HCT116 (cell line): ENCODE measurements at regions not wholly inside any gene's neighbourhood (a gene's known extent, or its start where the extent isn't known, plus 50 kb on each side); places are given as distances from the start of the nearest gene placed in this dataset.
"Not testable (repeated sequence)": the region's sequence is repeated elsewhere in the genome, so short reads cannot be mapped to it uniquely, and the experiment has no call there.

Experiments
- ATAC-seq: fragments of 200-7000 bp; cut with Tn5 transposase; 2 replicates; pipeline ENCODE4 v1.9.1; 2020; ENCODE audit warnings: mild to moderate bottlenecking, moderate library complexity
- BruUV-seq: library from RNA; stranded (reverse); fragments of 400-500 nt; replicated peaks from 2 replicates; lab custom pipeline; 2021; lab: Mats Ljungman, UMichigan
- CTCF ChIA-PET: fragments of 300-600 bp; sonication (Branson Sonifier 250); formaldehyde crosslinking; loops from one replicate; lab custom pipeline; 2021; ENCODE audit warnings: antibody characterized with exemption; lab: Charles Lee
- POLR2A ChIA-PET: fragments of 300-600, 350-600 bp; sonication (Branson Sonifier 250); formaldehyde crosslinking; loops from one replicate; lab custom pipeline; 2021; ENCODE audit warnings: antibody characterized with exemption; lab: Charles Lee
- RAD21 ChIA-PET, 2 experiments: fragments of 300-600 bp; sonication (Branson Sonifier 250); formaldehyde crosslinking; loops; one replicate each; lab custom pipeline; 2023; ENCODE audit warnings: low total read pairs in 2 of 2; ENCODE audit not compliant: uncharacterized antibody in 2 of 2, unreplicated experiment in 2 of 2, low non-redundant PET in 1 of 2; lab: Charles Lee
- DNase-seq: peaks from one replicate; pipeline ENCODE4 v3.0.0-alpha.2; 2010; ENCODE audit warnings: low read depth, low spot score
- H2AFZ ChIP-seq: fragments of 200-600 bp; shearing (Covaris generic), sonication (generic); 2 replicates; pipeline ENCODE4 v1.6.1; 2017; ENCODE audit warnings: low read depth, mixed run types, mixed read lengths, antibody characterized with exemption, low read length; ENCODE audit not compliant: poor library complexity, severe bottlenecking
- H3K27ac ChIP-seq: 2 replicates; pipeline ENCODE4 v1.5.1; 2012; ENCODE audit warnings: low read depth, low read length
- H3K27me3 ChIP-seq: fragments of 200-600 bp; sonication (generic); 2 replicates; pipeline ENCODE4 v1.6.1; 2016; ENCODE audit warnings: mixed run types, low read length, mixed read lengths; ENCODE audit not compliant: insufficient read depth
- H3K36me3 ChIP-seq, 2 experiments: fragments of 200-500 bp in 1 of 2; fragments of 200-600 bp in 1 of 2; sonication (Bioruptor generic) in 1 of 2; sonication (generic) in 1 of 2; 2 replicates each; pipeline versions ENCODE4 v1.5.1 to v1.6.1; 2014 to 2016; ENCODE audit warnings: low read length in 2 of 2, inconsistent platforms in 1 of 2, mixed read lengths in 1 of 2, mixed run types in 1 of 2; ENCODE audit not compliant: insufficient read depth in 2 of 2, control insufficient read depth in 1 of 2
- H3K4me1 ChIP-seq, 2 experiments: fragments of 200-600 bp in 1 of 2; sonication (generic) in 1 of 2; 2 replicates each; pipeline versions ENCODE4 v1.5.1 to v1.6.1; 2012 to 2017; ENCODE audit warnings: low read length in 2 of 2, inconsistent platforms in 1 of 2, mild to moderate bottlenecking in 1 of 2, mixed read lengths in 1 of 2, mixed run types in 1 of 2, moderate library complexity in 1 of 2; ENCODE audit not compliant: insufficient read depth in 2 of 2, control insufficient read depth in 1 of 2
- H3K4me2 ChIP-seq: fragments of 200-600 bp; sonication (generic); 2 replicates; pipeline ENCODE4 v1.6.1; 2017; ENCODE audit warnings: mixed run types, low read length, mixed read lengths
- H3K4me3 ChIP-seq, 2 experiments: fragments of 200-600 bp in 1 of 2; sonication (generic) in 1 of 2; replicated peaks in 1 of 2; 2 replicates each; pipeline ENCODE4 v1.5.1; 2011 to 2016; ENCODE audit warnings: low read length in 2 of 2, control low read depth in 1 of 2, low read depth in 1 of 2, mild to moderate bottlenecking in 1 of 2, mixed read lengths in 1 of 2, mixed run types in 1 of 2
- H3K79me2 ChIP-seq: fragments of 200-600 bp; sonication (generic); 2 replicates; pipeline ENCODE4 v1.6.1; 2017; ENCODE audit warnings: mild to moderate bottlenecking, mixed run types, low read length, moderate library complexity, mixed read lengths; ENCODE audit not compliant: insufficient read depth
- H3K9ac ChIP-seq: fragments of 200-600 bp; sonication (generic); 2 replicates; pipeline ENCODE4 v1.6.1; 2016; ENCODE audit warnings: low read length, mixed read lengths
- H3K9me2 ChIP-seq: fragments of 200-600 bp; sonication (generic), shearing (Covaris generic); 2 replicates; pipeline ENCODE4 v1.6.1; 2017; ENCODE audit warnings: mixed run types, mild to moderate bottlenecking, moderate library complexity; ENCODE audit not compliant: insufficient read depth
- H3K9me3 ChIP-seq, 2 experiments: fragments of 200-500 bp in 1 of 2; fragments of 200-600 bp in 1 of 2; sonication (Bioruptor generic) in 1 of 2; sonication (generic) in 1 of 2; 2 replicates each; pipeline ENCODE4 v1.6.1; 2014 to 2017; ENCODE audit warnings: low read length in 2 of 2, mixed read lengths in 2 of 2, inconsistent platforms in 1 of 2, low read depth in 1 of 2, mild to moderate bottlenecking in 1 of 2, mixed run types in 1 of 2, moderate library complexity in 1 of 2; ENCODE audit not compliant: control insufficient read depth in 1 of 2, insufficient read depth in 1 of 2
- H4K20me1 ChIP-seq: fragments of 200-600 bp; sonication (generic), shearing (Covaris generic); 2 replicates; pipeline ENCODE4 v1.6.1; 2017; ENCODE audit warnings: mixed run types, mild to moderate bottlenecking, moderate library complexity; ENCODE audit not compliant: insufficient read depth
- CEBPB ChIP-seq: IDR thresholded peaks from 2 replicates; pipeline ENCODE4 v1.6.1; 2012; ENCODE audit warnings: low read depth
- EGR1 ChIP-seq: IDR thresholded peaks from 2 replicates; pipeline ENCODE4 v1.6.1; 2012; ENCODE audit warnings: low read depth
- ELF1 ChIP-seq: IDR thresholded peaks from 2 replicates; pipeline ENCODE4 v1.6.1; 2012; ENCODE audit warnings: low read depth, borderline replicate concordance
- EZH2 ChIP-seq: fragments of 200-600 bp; sonication (generic); IDR thresholded peaks from 2 replicates; pipeline ENCODE4 v1.6.1; 2017; ENCODE audit warnings: antibody characterized with exemption, mixed run types
- EZH2phosphoT487 ChIP-seq: fragments of 200-600 bp; IDR thresholded peaks from 2 replicates; pipeline ENCODE4 v1.6.1; 2018; ENCODE audit warnings: antibody characterized with exemption, borderline replicate concordance
- JUND ChIP-seq: IDR thresholded peaks from 2 replicates; pipeline ENCODE4 v1.6.1; 2012
- POLR2A ChIP-seq: IDR thresholded peaks from 2 replicates; pipeline ENCODE4 v1.7.0; 2011; ENCODE audit warnings: borderline replicate concordance; ENCODE audit not compliant: insufficient read depth, insufficient read length; ENCODE audit errors: extremely low read depth
- POLR2AphosphoS5 ChIP-seq: IDR thresholded peaks from 2 replicates; pipeline ENCODE4 v1.6.1; 2011; ENCODE audit warnings: mild to moderate bottlenecking, low read depth, low read length, moderate library complexity
- SIN3A ChIP-seq: IDR thresholded peaks from 2 replicates; pipeline ENCODE4 v1.6.1; 2012; ENCODE audit warnings: low read depth
- SP1 ChIP-seq: IDR thresholded peaks from 2 replicates; pipeline ENCODE4 v1.6.1; 2012; ENCODE audit warnings: low read depth
- SRF ChIP-seq: IDR thresholded peaks from 2 replicates; pipeline ENCODE4 v1.6.1; 2012; ENCODE audit warnings: low read depth
- TCF7L2 ChIP-seq: IDR thresholded peaks from 2 replicates; pipeline ENCODE4 v1.7.0; 2011; ENCODE audit warnings: borderline replicate concordance, inconsistent platforms; ENCODE audit not compliant: insufficient read depth, insufficient read length; ENCODE audit errors: extremely low read depth
- YY1 ChIP-seq: IDR thresholded peaks from 2 replicates; pipeline ENCODE4 v1.6.1; 2011; ENCODE audit warnings: low read length, low read depth, moderate library complexity, mild to moderate bottlenecking; ENCODE audit not compliant: insufficient replicate concordance; ENCODE audit errors: extremely low read depth
- ZNF274 ChIP-seq: fragments of 200-500 bp; sonication (Bioruptor generic); IDR thresholded peaks from 2 replicates; pipeline ENCODE4 v1.6.1; 2014; ENCODE audit warnings: mild to moderate bottlenecking, low read depth, low read length, inconsistent platforms
- intact Hi-C: fragments of 100-400 bp; cut with micrococcal nuclease; formaldehyde crosslinking; loops from 2 replicates; pipeline ENCODE4 v1.10.0; 2022
- TF ChIP-seq, protein P1 (sequence below): IDR thresholded peaks from 2 replicates; pipeline ENCODE4 v1.6.1; 2011; ENCODE audit warnings: mild to moderate bottlenecking, low read length, moderate library complexity; ENCODE audit not compliant: insufficient replicate concordance; ENCODE audit errors: extremely low read depth
- TF ChIP-seq, protein P2 (sequence below): IDR thresholded peaks from 2 replicates; pipeline ENCODE4 v1.6.1; 2012; ENCODE audit warnings: low read depth

DNA sequence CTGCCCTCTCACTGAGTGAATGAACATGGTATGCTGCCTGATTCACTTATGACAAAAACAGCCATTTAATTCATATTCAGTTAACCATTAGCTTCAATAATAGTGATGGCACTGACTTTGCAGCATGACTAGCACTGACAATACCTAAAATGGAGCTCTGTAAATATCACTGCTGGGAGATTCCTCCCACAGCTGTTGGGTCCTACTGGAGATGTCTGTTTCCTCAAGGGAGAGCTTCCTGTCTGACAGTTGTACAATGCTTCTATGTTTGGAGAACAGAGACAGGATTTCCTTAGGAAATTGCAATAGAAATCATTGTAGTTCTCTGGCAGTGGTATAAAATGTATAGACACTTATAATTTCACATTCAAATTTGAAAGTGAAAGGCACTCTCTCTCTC is 695.9 kb upstream of the CDH8 start:
- no peaks in the 10 kb centered on the region for H3K36me3 ChIP-seq
- ChIA-PET POLR2A (no interaction called here), RAD21 (no interaction called here), CTCF (no interaction called here)
- no peak overlapping the region for H3K27ac ChIP-seq
- intact Hi-C loops = no loop called here
- H3K4me2 ChIP-seq = no peak overlapping the region
- no peaks in the 10 kb centered on the region for H3K9me2 ChIP-seq
- H3K4me3 ChIP-seq = no peak overlapping the region
- no peak overlapping the region for H2AFZ ChIP-seq
- peaks cover 3 to 11% of the 10 kb centered on the region in 2 experiments; a peak in 2 of 4 replicates for H3K9me3 ChIP-seq
- no peaks in the 10 kb centered on the region for H3K27me3 ChIP-seq
- no TSS peak for BruUV-seq
- TF ChIP-seq, protein P1, sequence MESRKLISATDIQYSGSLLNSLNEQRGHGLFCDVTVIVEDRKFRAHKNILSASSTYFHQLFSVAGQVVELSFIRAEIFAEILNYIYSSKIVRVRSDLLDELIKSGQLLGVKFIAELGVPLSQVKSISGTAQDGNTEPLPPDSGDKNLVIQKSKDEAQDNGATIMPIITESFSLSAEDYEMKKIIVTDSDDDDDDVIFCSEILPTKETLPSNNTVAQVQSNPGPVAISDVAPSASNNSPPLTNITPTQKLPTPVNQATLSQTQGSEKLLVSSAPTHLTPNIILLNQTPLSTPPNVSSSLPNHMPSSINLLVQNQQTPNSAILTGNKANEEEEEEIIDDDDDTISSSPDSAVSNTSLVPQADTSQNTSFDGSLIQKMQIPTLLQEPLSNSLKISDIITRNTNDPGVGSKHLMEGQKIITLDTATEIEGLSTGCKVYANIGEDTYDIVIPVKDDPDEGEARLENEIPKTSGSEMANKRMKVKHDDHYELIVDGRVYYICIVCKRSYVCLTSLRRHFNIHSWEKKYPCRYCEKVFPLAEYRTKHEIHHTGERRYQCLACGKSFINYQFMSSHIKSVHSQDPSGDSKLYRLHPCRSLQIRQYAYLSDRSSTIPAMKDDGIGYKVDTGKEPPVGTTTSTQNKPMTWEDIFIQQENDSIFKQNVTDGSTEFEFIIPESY = no peak
- TF ChIP-seq ELF1 = no peak
- TF ChIP-seq SIN3A = no peak
- TF ChIP-seq POLR2AphosphoS5 = no peak
- TF ChIP-seq TCF7L2 = no peak
- no peak for TF ChIP-seq POLR2A
- TF ChIP-seq SP1 = no peak
- TF ChIP-seq EGR1 = no peak
- TF ChIP-seq YY1 = no peak
- no peak for TF ChIP-seq EZH2
- TF ChIP-seq, protein P2, sequence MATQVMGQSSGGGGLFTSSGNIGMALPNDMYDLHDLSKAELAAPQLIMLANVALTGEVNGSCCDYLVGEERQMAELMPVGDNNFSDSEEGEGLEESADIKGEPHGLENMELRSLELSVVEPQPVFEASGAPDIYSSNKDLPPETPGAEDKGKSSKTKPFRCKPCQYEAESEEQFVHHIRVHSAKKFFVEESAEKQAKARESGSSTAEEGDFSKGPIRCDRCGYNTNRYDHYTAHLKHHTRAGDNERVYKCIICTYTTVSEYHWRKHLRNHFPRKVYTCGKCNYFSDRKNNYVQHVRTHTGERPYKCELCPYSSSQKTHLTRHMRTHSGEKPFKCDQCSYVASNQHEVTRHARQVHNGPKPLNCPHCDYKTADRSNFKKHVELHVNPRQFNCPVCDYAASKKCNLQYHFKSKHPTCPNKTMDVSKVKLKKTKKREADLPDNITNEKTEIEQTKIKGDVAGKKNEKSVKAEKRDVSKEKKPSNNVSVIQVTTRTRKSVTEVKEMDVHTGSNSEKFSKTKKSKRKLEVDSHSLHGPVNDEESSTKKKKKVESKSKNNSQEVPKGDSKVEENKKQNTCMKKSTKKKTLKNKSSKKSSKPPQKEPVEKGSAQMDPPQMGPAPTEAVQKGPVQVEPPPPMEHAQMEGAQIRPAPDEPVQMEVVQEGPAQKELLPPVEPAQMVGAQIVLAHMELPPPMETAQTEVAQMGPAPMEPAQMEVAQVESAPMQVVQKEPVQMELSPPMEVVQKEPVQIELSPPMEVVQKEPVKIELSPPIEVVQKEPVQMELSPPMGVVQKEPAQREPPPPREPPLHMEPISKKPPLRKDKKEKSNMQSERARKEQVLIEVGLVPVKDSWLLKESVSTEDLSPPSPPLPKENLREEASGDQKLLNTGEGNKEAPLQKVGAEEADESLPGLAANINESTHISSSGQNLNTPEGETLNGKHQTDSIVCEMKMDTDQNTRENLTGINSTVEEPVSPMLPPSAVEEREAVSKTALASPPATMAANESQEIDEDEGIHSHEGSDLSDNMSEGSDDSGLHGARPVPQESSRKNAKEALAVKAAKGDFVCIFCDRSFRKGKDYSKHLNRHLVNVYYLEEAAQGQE = no peak
- TF ChIP-seq JUND = no peak
- no peak for TF ChIP-seq ZNF274
- no peak for TF ChIP-seq CEBPB
- TF ChIP-seq EZH2phosphoT487 = no peak
- TF ChIP-seq SRF = no peak
- ATAC-seq = no peak
- H4K20me1 ChIP-seq = no peaks in the 10 kb centered on the region
- DNase-seq = no peak
- no peaks in the 10 kb centered on the region for H3K4me1 ChIP-seq
- H3K9ac ChIP-seq = no peak overlapping the region
- no peaks in the 10 kb centered on the region for H3K79me2 ChIP-seq

DNA sequence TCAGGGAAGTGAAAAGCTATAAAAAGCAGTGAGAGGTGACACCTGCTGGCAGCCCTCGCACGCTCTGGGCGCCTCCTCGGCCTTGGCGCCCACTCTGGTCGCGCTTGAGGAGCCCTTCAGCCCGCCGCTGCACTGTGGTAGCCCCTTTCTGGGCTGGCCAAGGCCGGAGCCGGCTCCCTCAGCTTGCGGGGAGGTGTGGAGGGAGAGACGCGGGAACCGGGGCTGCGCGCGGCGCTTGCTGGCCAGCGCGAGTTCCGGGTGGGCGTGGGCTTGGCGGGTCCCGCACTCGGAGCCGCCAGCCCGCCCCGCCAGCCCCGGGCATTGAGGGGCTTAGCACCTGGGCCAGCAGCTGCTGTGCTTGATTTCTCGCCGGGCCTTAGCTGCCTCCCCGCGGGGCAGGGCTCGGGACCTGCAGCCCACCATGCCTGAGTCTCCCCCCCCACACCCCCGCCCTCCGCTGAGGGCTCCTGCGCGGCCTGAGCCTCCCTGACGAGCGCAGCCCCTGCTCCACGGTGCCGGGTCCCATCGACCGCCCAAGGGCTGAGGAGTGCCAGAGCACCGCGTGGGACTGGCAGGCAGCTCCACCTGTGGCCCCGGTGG is 688.5 kb upstream of the CDH8 start:
- POLR2A ChIA-PET, DNase-seq, H3K36me3 ChIP-seq, CTCF ChIA-PET, H4K20me1 ChIP-seq, BruUV-seq, H3K9me2 ChIP-seq, H3K4me2 ChIP-seq, intact Hi-C loops, ATAC-seq, H2AFZ ChIP-seq, H3K4me1 ChIP-seq, RAD21 ChIA-PET, H3K27me3 ChIP-seq, H3K79me2 ChIP-seq, H3K4me3 ChIP-seq, H3K27ac ChIP-seq, H3K9ac ChIP-seq: not testable (repeated sequence)
- peaks cover 9 to 23% of the 10 kb centered on the region in 2 experiments; a peak in 2 of 4 replicates for H3K9me3 ChIP-seq
